NB4 (cell line): ENCODE measurements at regions not wholly inside any gene's neighbourhood (a gene's known extent, or its start where the extent isn't known, plus 50 kb on each side); places are given as distances from the start of the nearest gene placed in this dataset.

ENCODE experiments used
- POLR2A ChIP-seq: IDR thresholded peaks from 2 replicates; pipeline ENCODE4 v1.6.1; 2011; ENCODE audit warnings: mild to moderate bottlenecking; ENCODE audit not compliant: insufficient read length; ENCODE audit errors: extremely low read depth
- TF ChIP-seq, protein P1 (sequence below): IDR thresholded peaks from one replicate; pipeline ENCODE4 v1.5.1; 2012; ENCODE audit warnings: low read depth, low read length
- TF ChIP-seq, protein P2 (sequence below): IDR thresholded peaks from 2 replicates; pipeline ENCODE4 v1.6.1; 2011; ENCODE audit warnings: low read depth, low read length

- TF ChIP-seq, protein P1, sequence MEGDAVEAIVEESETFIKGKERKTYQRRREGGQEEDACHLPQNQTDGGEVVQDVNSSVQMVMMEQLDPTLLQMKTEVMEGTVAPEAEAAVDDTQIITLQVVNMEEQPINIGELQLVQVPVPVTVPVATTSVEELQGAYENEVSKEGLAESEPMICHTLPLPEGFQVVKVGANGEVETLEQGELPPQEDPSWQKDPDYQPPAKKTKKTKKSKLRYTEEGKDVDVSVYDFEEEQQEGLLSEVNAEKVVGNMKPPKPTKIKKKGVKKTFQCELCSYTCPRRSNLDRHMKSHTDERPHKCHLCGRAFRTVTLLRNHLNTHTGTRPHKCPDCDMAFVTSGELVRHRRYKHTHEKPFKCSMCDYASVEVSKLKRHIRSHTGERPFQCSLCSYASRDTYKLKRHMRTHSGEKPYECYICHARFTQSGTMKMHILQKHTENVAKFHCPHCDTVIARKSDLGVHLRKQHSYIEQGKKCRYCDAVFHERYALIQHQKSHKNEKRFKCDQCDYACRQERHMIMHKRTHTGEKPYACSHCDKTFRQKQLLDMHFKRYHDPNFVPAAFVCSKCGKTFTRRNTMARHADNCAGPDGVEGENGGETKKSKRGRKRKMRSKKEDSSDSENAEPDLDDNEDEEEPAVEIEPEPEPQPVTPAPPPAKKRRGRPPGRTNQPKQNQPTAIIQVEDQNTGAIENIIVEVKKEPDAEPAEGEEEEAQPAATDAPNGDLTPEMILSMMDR, result no peak
- TF ChIP-seq POLR2A, result no peak
- TF ChIP-seq, protein P2, sequence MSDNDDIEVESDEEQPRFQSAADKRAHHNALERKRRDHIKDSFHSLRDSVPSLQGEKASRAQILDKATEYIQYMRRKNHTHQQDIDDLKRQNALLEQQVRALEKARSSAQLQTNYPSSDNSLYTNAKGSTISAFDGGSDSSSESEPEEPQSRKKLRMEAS, result no peak
Observed at GRCh38 chr20:60381643-60382400, 423.6 kb downstream of the CDH26 start.
